ENCODE measurements at regions not wholly inside any gene's neighbourhood (a gene's known extent, or its start where the extent isn't known, plus 50 kb on each side); places are given as distances from the start of the nearest gene placed in this dataset.

GRCh38 chr1:198042168-198042567 lies 114.6 kb upstream of the NEK7 start:
- TF ChIP-seq JUN (IDR thresholded peaks at IDR 0.05; ENCODE audit: borderline replicate concordance, insufficient read depth, insufficient read length, low read depth) = no peak
- TF ChIP-seq, protein P1, sequence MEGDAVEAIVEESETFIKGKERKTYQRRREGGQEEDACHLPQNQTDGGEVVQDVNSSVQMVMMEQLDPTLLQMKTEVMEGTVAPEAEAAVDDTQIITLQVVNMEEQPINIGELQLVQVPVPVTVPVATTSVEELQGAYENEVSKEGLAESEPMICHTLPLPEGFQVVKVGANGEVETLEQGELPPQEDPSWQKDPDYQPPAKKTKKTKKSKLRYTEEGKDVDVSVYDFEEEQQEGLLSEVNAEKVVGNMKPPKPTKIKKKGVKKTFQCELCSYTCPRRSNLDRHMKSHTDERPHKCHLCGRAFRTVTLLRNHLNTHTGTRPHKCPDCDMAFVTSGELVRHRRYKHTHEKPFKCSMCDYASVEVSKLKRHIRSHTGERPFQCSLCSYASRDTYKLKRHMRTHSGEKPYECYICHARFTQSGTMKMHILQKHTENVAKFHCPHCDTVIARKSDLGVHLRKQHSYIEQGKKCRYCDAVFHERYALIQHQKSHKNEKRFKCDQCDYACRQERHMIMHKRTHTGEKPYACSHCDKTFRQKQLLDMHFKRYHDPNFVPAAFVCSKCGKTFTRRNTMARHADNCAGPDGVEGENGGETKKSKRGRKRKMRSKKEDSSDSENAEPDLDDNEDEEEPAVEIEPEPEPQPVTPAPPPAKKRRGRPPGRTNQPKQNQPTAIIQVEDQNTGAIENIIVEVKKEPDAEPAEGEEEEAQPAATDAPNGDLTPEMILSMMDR (IDR thresholded peaks at IDR 0.05; ENCODE audit: extremely low read depth in 1 of 2, insufficient read depth in 1 of 2, low read depth in 1 of 2, low read length in 2 of 2) = no peak
- no peak for TF ChIP-seq POLR2A (IDR thresholded peaks at IDR 0.05; ENCODE audit: low read depth, low read length)
- no peak for TF ChIP-seq EZH2 (IDR thresholded peaks at IDR 0.05; ENCODE audit: borderline replicate concordance, low read depth, low read length, severe bottlenecking)
- TF ChIP-seq GATA2 (IDR thresholded peaks at IDR 0.05; ENCODE audit: insufficient read depth, insufficient read length, low read depth, low read length) = no peak
